ENCODE measurements at regions not wholly inside any gene's neighbourhood (a gene's known extent, or its start where the extent isn't known, plus 50 kb on each side); places are given as distances from the start of the nearest gene placed in this dataset.

GRCh38 chr3:95994338-95994737 lies 820.1 kb upstream of the EPHA6 start:
- no peaks in the 10 kb centered on the region for H3K27me3 ChIP-seq
- no peak overlapping the region for H3K4me3 ChIP-seq
- no peak overlapping the region for H3K27ac ChIP-seq
- no peak for DNase-seq
- no peak for TF ChIP-seq POLR2A (IDR thresholded peaks at IDR 0.05)
- TF ChIP-seq, protein P1, sequence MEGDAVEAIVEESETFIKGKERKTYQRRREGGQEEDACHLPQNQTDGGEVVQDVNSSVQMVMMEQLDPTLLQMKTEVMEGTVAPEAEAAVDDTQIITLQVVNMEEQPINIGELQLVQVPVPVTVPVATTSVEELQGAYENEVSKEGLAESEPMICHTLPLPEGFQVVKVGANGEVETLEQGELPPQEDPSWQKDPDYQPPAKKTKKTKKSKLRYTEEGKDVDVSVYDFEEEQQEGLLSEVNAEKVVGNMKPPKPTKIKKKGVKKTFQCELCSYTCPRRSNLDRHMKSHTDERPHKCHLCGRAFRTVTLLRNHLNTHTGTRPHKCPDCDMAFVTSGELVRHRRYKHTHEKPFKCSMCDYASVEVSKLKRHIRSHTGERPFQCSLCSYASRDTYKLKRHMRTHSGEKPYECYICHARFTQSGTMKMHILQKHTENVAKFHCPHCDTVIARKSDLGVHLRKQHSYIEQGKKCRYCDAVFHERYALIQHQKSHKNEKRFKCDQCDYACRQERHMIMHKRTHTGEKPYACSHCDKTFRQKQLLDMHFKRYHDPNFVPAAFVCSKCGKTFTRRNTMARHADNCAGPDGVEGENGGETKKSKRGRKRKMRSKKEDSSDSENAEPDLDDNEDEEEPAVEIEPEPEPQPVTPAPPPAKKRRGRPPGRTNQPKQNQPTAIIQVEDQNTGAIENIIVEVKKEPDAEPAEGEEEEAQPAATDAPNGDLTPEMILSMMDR (IDR thresholded peaks at IDR 0.05): no peak
- H3K36me3 ChIP-seq (replicated peaks in 1 of 2): no peaks in the 10 kb centered on the region
- intact Hi-C loops (cut with DNase I): no loop called here
- H3K4me1 ChIP-seq (replicated peaks in 1 of 2): no peaks in the 10 kb centered on the region
- WGBS, 4 donors: 73 to 77% (median 74%) methylated on average over 4 of the region's 4 CpGs
- no peaks in the 10 kb centered on the region for H3K9me3 ChIP-seq (replicated peaks in 1 of 3)

GRCh38 chr3:96000966-96001365 lies 813.4 kb upstream of the EPHA6 start:
- DNase-seq: no peak
- no peaks in the 10 kb centered on the region for H3K9me3 ChIP-seq (replicated peaks in 1 of 3)
- no peak for TF ChIP-seq POLR2A (IDR thresholded peaks at IDR 0.05)
- TF ChIP-seq, protein P1 (IDR thresholded peaks at IDR 0.05): no peak
- H3K36me3 ChIP-seq (replicated peaks in 1 of 2): no peaks in the 10 kb centered on the region
- intact Hi-C loops (cut with DNase I): no loop called here
- no peaks in the 10 kb centered on the region for H3K27me3 ChIP-seq
- no peak overlapping the region for H3K27ac ChIP-seq
- H3K4me1 ChIP-seq (replicated peaks in 1 of 2): no peaks in the 10 kb centered on the region
- WGBS, 4 donors: 74 to 88% (median 83%) methylated on average over 4 of the region's 4 CpGs
- no peak overlapping the region for H3K4me3 ChIP-seq

GRCh38 chr3:96007650-96008195 lies 806.7 kb upstream of the EPHA6 start:
- DNase-seq: no peak
- Histone ChIP-seq H3K9me3 (replicated peaks in 1 of 3) (no peaks in the 10 kb centered on the region), H3K27me3 (no peaks in the 10 kb centered on the region), H3K36me3 (replicated peaks in 1 of 2) (no peaks in the 10 kb centered on the region), H3K27ac (no peak overlapping the region), H3K4me3 (no peak overlapping the region), H3K4me1 (replicated peaks in 1 of 2) (no peaks in the 10 kb centered on the region)
- TF ChIP-seq POLR2A (IDR thresholded peaks at IDR 0.05): no peak
- TF ChIP-seq, protein P1 (IDR thresholded peaks at IDR 0.05): no peak
- intact Hi-C loops (cut with DNase I): no loop called here

- WGBS, 4 donors: 48 to 58% (median 53%) methylated on average over 2 of the region's 2 CpGs
- no peaks in the 10 kb centered on the region for H3K36me3 ChIP-seq (replicated peaks in 1 of 2)
- no peaks in the 10 kb centered on the region for H3K9me3 ChIP-seq (replicated peaks in 1 of 3)
- no peak overlapping the region for H3K4me3 ChIP-seq
- H3K27me3 ChIP-seq: no peaks in the 10 kb centered on the region
- DNase-seq: no peak
- no peaks in the 10 kb centered on the region for H3K4me1 ChIP-seq (replicated peaks in 1 of 2)
- H3K27ac ChIP-seq: no peak overlapping the region
- intact Hi-C loops (cut with DNase I): no loop called here
- TF ChIP-seq, protein P1 (IDR thresholded peaks at IDR 0.05): no peak
- no peak for TF ChIP-seq POLR2A (IDR thresholded peaks at IDR 0.05)
Measured at GRCh38 chr3:96012939-96013338, 801.5 kb upstream of the EPHA6 start.
